GM21786 (cell line): ENCODE measurements at regions not wholly inside any gene's neighbourhood (a gene's known extent, or its start where the extent isn't known, plus 50 kb on each side); places are given as distances from the start of the nearest gene placed in this dataset.

Source experiments
- ATAC-seq: cut with Tn5 transposase; IDR thresholded peaks from one replicate; pipeline ENCODE4 v1.9.1; 2021; ENCODE audit not compliant: unreplicated experiment

- peak; percentile 74 for ATAC-seq
Measured at GRCh38 chr15:98442379-98442833, 205.9 kb upstream of the IGF1R start.

GRCh38 chr15:98442901-98443300, 205.4 kb upstream of the IGF1R start:
- no peak for ATAC-seq

GRCh38 chr15:98443526-98443925, 204.8 kb upstream of the IGF1R start:
- ATAC-seq, result no peak

GRCh38 chr15:98444138-98444537, 204.2 kb upstream of the IGF1R start:
- no peak for ATAC-seq

GRCh38 chr15:98445315-98445714, 203.0 kb upstream of the IGF1R start:
- no peak for ATAC-seq

GRCh38 chr15:98446083-98446482, 202.3 kb upstream of the IGF1R start:
- no peak for ATAC-seq

GRCh38 chr15:98447069-98447468, 201.3 kb upstream of the IGF1R start:
- ATAC-seq, result no peak

- no peak for ATAC-seq
Measured at GRCh38 chr15:98451236-98451635, 197.1 kb upstream of the IGF1R start.

GRCh38 chr15:98452238-98452637, 196.1 kb upstream of the IGF1R start:
- no peak for ATAC-seq

- no peak for ATAC-seq
Measured at GRCh38 chr15:98455904-98456303, 192.4 kb upstream of the IGF1R start.

GRCh38 chr15:98476559-98476958, 171.8 kb upstream of the IGF1R start:
- ATAC-seq, result no peak

- ATAC-seq, result no peak
Measured at GRCh38 chr15:98480844-98481243, 167.5 kb upstream of the IGF1R start.

GRCh38 chr15:98483575-98484130, 164.7 kb upstream of the IGF1R start:
- ATAC-seq, result no peak

GRCh38 chr15:98484914-98485313, 163.4 kb upstream of the IGF1R start:
- ATAC-seq, result no peak

GRCh38 chr15:98485451-98485850, 162.9 kb upstream of the IGF1R start:
- no peak for ATAC-seq

GRCh38 chr15:98493966-98494511, 154.3 kb upstream of the IGF1R start:
- no peak for ATAC-seq

GRCh38 chr15:98501192-98501591, 147.1 kb upstream of the IGF1R start:
- ATAC-seq, result no peak

GRCh38 chr15:98501632-98502031, 146.7 kb upstream of the IGF1R start:
- no peak for ATAC-seq

- ATAC-seq, result no peak
Measured at GRCh38 chr15:98503970-98504369, 144.4 kb upstream of the IGF1R start.

GRCh38 chr15:98504998-98505397, 143.3 kb upstream of the IGF1R start:
- ATAC-seq, result no peak

GRCh38 chr15:98505611-98506031, 142.7 kb upstream of the IGF1R start:
- no peak for ATAC-seq

GRCh38 chr15:98506172-98506571, 142.2 kb upstream of the IGF1R start:
- no peak for ATAC-seq

GRCh38 chr15:98506711-98507110, 141.6 kb upstream of the IGF1R start:
- no peak for ATAC-seq
